HG02852 (cell line): ENCODE measurements at regions not wholly inside any gene's neighbourhood (a gene's known extent, or its start where the extent isn't known, plus 50 kb on each side); places are given as distances from the start of the nearest gene placed in this dataset.
"Not testable (repeated sequence)": the region's sequence is repeated elsewhere in the genome, so short reads cannot be mapped to it uniquely, and the experiment has no call there.

Experiments used
- ATAC-seq: cut with Tn5 transposase; IDR thresholded peaks from one replicate; pipeline ENCODE4 v1.9.1; 2021; ENCODE audit warnings: mild to moderate bottlenecking, moderate library complexity; ENCODE audit not compliant: unreplicated experiment

- no peak for ATAC-seq
These were observed 173.8 kb upstream of the CNOT2 start for GRCh38 chr12:70069221-70070105.

DNA sequence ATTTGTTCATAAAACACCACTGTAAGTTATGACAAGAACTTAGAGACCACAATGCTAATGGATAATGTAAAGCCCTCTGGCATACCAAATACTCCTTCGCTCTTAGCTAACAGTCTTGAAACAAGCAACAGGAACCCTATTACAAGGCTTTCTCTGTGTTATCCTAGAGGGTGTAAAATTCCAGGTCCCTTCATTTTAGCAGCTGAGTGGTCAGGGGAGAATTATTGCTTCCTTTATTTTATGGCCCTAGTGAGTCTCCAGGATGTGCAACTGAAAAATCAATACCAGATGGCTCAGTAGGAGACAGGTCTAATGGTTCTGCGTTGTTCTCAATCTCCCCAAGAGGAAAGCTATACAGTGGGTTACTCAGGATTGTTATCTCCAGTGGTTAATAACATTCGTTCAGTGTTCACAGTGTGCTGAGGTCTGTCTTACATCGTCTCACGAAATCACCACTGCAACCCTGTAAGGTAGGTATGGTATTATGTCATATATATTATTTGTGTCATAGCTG lies 172.7 kb upstream of the CNOT2 start:
- ATAC-seq: no peak

GRCh38 chr12:70074510-70074909 lies 168.7 kb upstream of the CNOT2 start:
- no peak for ATAC-seq

GRCh38 chr12:70077441-70077840 lies 165.8 kb upstream of the CNOT2 start:
- no peak for ATAC-seq

DNA sequence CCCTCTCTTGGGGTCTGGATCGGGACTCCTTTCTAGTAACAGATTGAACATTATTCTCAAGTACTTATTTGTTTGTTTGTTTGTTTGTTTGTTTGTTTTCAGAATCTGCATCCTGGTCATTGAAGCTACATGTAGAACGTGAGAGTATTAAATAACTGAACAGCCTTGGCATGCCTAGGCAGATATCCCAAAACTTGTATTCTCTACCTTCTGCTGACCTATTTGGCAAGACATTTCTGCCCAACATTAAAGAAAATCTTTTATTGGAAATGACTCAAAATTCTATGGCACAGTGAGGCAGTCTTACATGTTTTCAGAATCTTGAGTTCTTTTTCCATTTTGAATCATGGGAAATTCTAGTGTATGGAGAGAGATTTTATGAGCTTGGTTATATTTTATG lies 165.1 kb upstream of the CNOT2 start:
- no peak for ATAC-seq

DNA sequence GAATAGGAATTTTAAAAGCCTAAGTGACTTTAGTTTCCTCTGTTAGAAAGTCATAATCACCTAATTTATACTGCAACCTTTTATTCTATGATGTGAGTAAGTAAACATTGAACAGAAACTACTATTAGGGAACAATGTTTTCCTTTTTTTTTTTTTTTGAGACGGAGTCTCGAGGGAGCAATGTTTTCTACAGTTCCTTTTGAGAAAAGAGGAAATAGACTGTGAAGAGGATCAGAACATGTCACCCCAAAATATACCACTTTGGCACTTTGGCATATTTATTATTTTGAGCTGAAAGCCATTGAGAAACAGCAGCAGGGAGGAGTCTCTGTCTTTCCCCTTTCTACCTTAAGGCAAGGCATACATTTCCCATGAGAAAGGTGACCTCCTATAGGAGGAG lies 162.7 kb upstream of the CNOT2 start:
- ATAC-seq: no peak

- no peak for ATAC-seq
These were observed 160.1 kb upstream of the CNOT2 start for GRCh38 chr12:70082997-70083676.

GRCh38 chr12:70083677-70084020 lies 159.6 kb upstream of the CNOT2 start:
- ATAC-seq: no peak

DNA sequence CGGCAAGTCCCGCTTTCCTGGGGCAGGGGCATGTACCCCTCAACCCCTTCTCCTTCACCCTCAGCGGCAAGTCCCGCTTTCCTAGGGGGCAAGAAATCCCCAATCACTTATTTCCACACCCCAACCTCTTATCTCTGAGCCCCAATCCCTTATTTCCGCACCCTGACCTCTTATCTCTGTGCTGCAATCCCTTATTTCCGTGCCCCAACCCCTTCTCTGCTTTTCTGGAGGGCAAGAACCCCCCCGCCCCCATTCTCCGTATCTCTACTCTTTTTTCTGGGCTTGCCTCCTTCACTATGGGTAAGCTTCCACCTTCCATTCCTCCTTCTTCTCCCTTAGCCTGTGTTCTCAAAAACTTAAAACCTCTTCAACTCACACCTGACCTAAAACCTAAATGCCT lies 156.9 kb upstream of the CNOT2 start:
- not testable (repeated sequence) for ATAC-seq

- ATAC-seq: no peak
These were observed 152.2 kb upstream of the CNOT2 start for GRCh38 chr12:70091021-70091521.

GRCh38 chr12:70094467-70094866 lies 148.8 kb upstream of the CNOT2 start:
- ATAC-seq: no peak

DNA sequence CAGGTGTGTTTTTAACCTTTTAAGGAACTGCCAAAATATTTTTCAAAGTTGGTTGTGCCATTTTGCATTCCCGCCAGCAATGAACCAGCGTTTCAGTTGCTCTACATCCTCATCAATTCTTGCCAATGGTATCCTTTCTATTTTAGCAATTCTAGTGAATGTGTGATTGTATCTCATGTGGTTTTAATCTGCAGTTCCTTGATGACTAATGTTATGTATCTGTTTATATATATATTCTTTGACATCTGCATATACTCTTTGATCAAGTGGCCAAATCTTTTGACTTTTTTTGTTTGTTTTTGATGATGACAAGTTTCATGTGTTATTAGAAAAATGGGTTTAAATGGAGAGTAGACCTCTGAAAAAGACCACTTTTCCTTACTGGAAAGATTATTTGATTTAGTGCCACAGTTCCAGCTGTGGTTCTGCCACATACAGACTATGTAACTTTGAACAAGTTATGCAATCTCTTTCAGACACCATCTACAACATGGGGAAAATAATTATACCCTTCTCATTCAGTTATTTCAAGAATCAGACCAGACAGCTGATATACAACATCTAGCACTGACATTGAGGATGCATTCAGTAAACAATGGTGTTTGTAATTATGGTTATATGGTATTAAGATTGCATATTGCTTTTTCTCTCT lies 146.3 kb upstream of the CNOT2 start:
- no peak for ATAC-seq

DNA sequence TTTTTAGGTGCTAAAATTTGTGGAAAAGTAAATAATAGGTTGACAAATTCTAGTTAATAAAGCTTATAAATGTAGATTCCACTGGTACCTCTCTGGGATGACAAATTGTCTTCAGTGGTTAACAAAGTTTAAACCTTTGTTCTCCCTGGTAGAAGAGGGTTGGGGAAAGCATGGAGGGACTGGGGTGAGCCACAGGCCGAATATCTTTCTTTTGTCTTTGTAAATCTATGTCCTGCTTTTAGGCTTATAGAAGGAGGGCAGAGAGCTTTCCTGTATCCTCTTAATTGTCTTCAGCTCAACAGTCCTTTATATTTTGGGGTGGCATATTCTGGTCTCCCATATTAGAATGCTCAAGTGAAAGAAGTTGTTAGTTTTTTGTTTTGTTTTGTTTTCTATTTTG lies 142.2 kb upstream of the CNOT2 start:
- no peak for ATAC-seq

GRCh38 chr12:70106347-70106746 lies 136.9 kb upstream of the CNOT2 start:
- no peak for ATAC-seq

DNA sequence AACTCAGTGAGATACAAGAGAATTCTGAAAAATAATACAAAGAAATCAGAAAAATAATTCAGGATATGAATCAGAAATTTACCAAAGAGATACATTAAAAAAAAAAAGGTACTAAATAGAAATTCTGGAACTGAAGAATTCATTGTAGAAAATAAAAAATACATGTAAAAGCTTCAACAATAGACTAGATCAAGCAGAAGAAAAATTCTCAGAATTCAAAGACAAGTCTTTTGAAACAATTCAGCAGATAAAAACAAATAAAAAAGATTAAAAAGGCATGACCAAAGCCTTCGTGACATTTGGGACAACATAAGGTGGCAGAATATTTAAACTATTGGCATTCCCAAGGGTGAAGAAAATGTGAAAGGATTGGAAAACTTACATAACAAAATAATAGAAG lies 133.1 kb upstream of the CNOT2 start:
- no peak for ATAC-seq

- no peak for ATAC-seq
These were observed 125.6 kb upstream of the CNOT2 start for GRCh38 chr12:70117670-70118069.

DNA sequence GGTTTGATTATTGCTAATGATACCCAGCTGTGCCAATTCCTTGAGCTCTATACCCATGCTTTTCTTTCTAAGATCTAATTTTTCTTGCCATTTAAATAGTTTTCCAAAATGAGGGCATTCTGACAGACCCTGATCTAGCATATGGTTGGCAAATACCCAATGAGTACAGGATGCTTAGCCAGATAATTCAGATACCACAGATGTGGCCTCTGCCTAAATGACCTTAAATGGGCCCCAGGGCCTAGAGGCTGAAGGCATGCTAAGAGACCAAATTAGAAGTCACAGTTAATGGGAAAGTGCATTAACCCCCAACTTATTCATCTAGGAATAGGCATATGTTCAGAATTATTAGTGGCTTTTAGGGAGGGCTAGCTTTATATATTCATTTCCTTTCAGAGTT lies 122.3 kb upstream of the CNOT2 start:
- ATAC-seq: no peak

DNA sequence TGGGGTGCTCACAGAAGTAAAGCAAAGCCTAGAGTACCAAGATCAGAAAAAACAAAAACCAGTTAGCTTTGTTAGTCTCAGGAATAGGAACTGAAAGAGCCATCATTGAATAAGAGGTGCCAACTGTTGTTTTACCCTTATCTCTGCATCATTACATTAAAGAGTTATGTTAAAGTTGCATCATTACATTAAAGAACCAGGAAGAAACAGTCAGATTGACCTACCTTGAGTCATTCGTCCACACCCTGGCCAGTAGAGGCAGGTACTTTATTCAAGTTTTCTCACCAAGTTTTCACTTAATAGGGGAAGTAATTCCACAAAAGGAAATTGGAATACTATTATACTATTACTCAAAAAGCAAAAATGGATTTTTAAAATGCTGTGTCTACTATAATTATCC lies 121.7 kb upstream of the CNOT2 start:
- ATAC-seq: no peak

GRCh38 chr12:70122804-70123203 lies 120.4 kb upstream of the CNOT2 start:
- ATAC-seq: no peak

DNA sequence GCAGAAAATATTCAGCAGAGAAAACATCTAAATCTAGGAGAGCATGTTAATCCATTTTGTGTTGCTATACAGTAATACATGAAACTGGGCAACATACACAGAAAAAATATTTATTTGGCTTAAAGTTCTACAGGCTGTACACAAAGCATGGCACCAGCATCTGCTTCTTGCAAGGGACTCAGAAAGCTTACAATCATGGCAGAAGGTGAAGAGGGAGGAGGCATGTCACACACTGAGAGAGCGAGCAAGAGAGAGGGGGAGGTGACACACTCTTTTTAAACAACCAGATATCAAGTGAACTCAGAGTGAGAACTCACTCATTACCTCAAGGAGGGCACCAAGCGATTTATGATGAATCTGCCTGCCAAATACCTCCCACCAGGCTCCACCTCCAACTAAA lies 94.2 kb upstream of the CNOT2 start:
- ATAC-seq: no peak

DNA sequence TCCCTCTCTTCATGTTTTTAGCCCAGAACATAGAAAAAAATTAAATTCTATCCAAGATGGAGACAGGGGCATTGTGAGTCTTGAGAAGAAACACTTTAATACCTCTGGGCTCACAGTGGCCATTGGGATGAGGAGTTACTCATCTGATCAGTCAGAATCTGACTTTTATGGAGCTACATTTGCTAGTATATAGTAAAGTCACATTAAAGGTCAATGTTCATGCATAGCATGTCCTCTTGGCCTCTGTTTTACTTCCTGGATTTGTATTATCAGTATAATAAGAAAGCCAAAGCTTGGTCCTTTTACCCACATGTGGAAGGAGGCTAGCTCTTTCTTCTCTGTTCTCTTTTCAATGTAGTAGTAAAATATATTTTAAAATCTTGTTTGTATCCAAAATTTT lies 93.6 kb upstream of the CNOT2 start:
- ATAC-seq: no peak

- ATAC-seq: no peak
These were observed 93.0 kb upstream of the CNOT2 start for GRCh38 chr12:70150230-70150629.
